ENCODE measurements at regions not wholly inside any gene's neighbourhood (a gene's known extent, or its start where the extent isn't known, plus 50 kb on each side); places are given as distances from the start of the nearest gene placed in this dataset.

GRCh38 chr9:121564504-121565260, 65.0 kb upstream of the GGTA1 start:
- H3K9me3 ChIP-seq (replicated peaks; ENCODE audit: insufficient read depth, low read length): no peaks in the 10 kb centered on the region
- peaks cover 39% of the 10 kb centered on the region for H3K27me3 ChIP-seq (replicated peaks; ENCODE audit: insufficient read depth, low read length)
- no peak for TF ChIP-seq EZH2phosphoT487 (IDR thresholded peaks at IDR 0.05; ENCODE audit: low read length)
- TF ChIP-seq CTCF (IDR thresholded peaks at IDR 0.05; ENCODE audit: low read length): no peak
- TF ChIP-seq EZH2 (optimal IDR thresholded peaks at IDR 0.05; ENCODE audit: low read depth, low read length): no peak
- H3K36me3 ChIP-seq (replicated peaks; ENCODE audit: insufficient read depth, low read length): no peaks in the 10 kb centered on the region
- no peak for DNase-seq
- H3F3A ChIP-seq (ENCODE audit: insufficient read depth, low read length): no peaks in the 10 kb centered on the region
- no peaks in the 10 kb centered on the region for H3K9me2 ChIP-seq (replicated peaks; ENCODE audit: insufficient read depth, low read length)
- no peak overlapping the region for H3K4me2 ChIP-seq (ENCODE audit: low read depth, low read length)
- no peaks in the 10 kb centered on the region for H3K4me1 ChIP-seq (ENCODE audit: low read length)
- H2AFZ ChIP-seq (ENCODE audit: low read length): no peak overlapping the region
- no peak overlapping the region for H3K4me3 ChIP-seq (ENCODE audit: low read length)
- no peak overlapping the region for H3K27ac ChIP-seq (ENCODE audit: low read length)
- no peaks in the 10 kb centered on the region for H4K20me1 ChIP-seq (ENCODE audit: insufficient read depth, low read length)
- no peak overlapping the region for H3K9ac ChIP-seq (ENCODE audit: low read length)
- H3K79me2 ChIP-seq (ENCODE audit: low read length): no peaks in the 10 kb centered on the region

GRCh38 chr9:121566481-121567465, 67.1 kb upstream of the GGTA1 start:
- Histone ChIP-seq H3K9me2 (replicated peaks; ENCODE audit: insufficient read depth, low read length) (no peaks in the 10 kb centered on the region), H3K4me2 (ENCODE audit: low read depth, low read length) (no peak overlapping the region), H3K4me3 (ENCODE audit: low read length) (no peak overlapping the region), H3K36me3 (replicated peaks; ENCODE audit: insufficient read depth, low read length) (no peaks in the 10 kb centered on the region), H3F3A (ENCODE audit: insufficient read depth, low read length) (no peaks in the 10 kb centered on the region), H3K27me3 (replicated peaks; ENCODE audit: insufficient read depth, low read length) (peaks cover 45% of the 10 kb centered on the region), H4K20me1 (ENCODE audit: insufficient read depth, low read length) (no peaks in the 10 kb centered on the region), H2AFZ (ENCODE audit: low read length) (no peak overlapping the region), H3K9me3 (replicated peaks; ENCODE audit: insufficient read depth, low read length) (no peaks in the 10 kb centered on the region), H3K27ac (ENCODE audit: low read length) (no peak overlapping the region), H3K9ac (ENCODE audit: low read length) (no peak overlapping the region), H3K79me2 (ENCODE audit: low read length) (no peaks in the 10 kb centered on the region), H3K4me1 (ENCODE audit: low read length) (no peaks in the 10 kb centered on the region)
- no peak for TF ChIP-seq EZH2 (optimal IDR thresholded peaks at IDR 0.05; ENCODE audit: low read depth, low read length)
- DNase-seq: no peak

GRCh38 chr9:121567500-121568342, 68.1 kb upstream of the GGTA1 start:
- no peak overlapping the region for H2AFZ ChIP-seq (ENCODE audit: low read length)
- H4K20me1 ChIP-seq (ENCODE audit: insufficient read depth, low read length): no peaks in the 10 kb centered on the region
- H3K4me2 ChIP-seq (ENCODE audit: low read depth, low read length): no peak overlapping the region

More at GRCh38 chr9:121567500-121568342, 68.1 kb upstream of the GGTA1 start:
- H3K9me2 ChIP-seq (replicated peaks; ENCODE audit: insufficient read depth, low read length): no peaks in the 10 kb centered on the region
- no peak for DNase-seq
- H3K79me2 ChIP-seq (ENCODE audit: low read length): no peaks in the 10 kb centered on the region
- no peaks in the 10 kb centered on the region for H3K4me1 ChIP-seq (ENCODE audit: low read length)
- H3K27me3 ChIP-seq (replicated peaks; ENCODE audit: insufficient read depth, low read length): peaks cover 45% of the 10 kb centered on the region
- H3K9me3 ChIP-seq (replicated peaks; ENCODE audit: insufficient read depth, low read length): no peaks in the 10 kb centered on the region
- no peak overlapping the region for H3K9ac ChIP-seq (ENCODE audit: low read length)
- H3K36me3 ChIP-seq (replicated peaks; ENCODE audit: insufficient read depth, low read length): no peaks in the 10 kb centered on the region
- no peak overlapping the region for H3K27ac ChIP-seq (ENCODE audit: low read length)
- H3K4me3 ChIP-seq (ENCODE audit: low read length): no peak overlapping the region
- TF ChIP-seq CTCF (IDR thresholded peaks at IDR 0.05; ENCODE audit: low read length): no peak
- no peak for TF ChIP-seq EZH2 (optimal IDR thresholded peaks at IDR 0.05; ENCODE audit: low read depth, low read length)
- TF ChIP-seq EZH2phosphoT487 (IDR thresholded peaks at IDR 0.05; ENCODE audit: low read length): no peak
- H3F3A ChIP-seq (ENCODE audit: insufficient read depth, low read length): no peaks in the 10 kb centered on the region
